ENCODE measurements at regions not wholly inside any gene's neighbourhood (a gene's known extent, or its start where the extent isn't known, plus 50 kb on each side); places are given as distances from the start of the nearest gene placed in this dataset.

- TF ChIP-seq CTCF (IDR thresholded peaks at IDR 0.05), result no peak
- intact Hi-C loops (cut with DNase I; ENCODE audit: low total_unique reads), result no loop called here
- H3K4me3 ChIP-seq, result no peak overlapping the region
Observed at GRCh38 chr10:56567580-56567979, 206.5 kb upstream of the ZWINT start.

GRCh38 chr10:56561336-56561735, 200.3 kb upstream of the ZWINT start:
- H3K36me3 ChIP-seq, result no peaks in the 10 kb centered on the region
- H3K27ac ChIP-seq, result no peak overlapping the region
- no peaks in the 10 kb centered on the region for H3K4me1 ChIP-seq
- no peaks in the 10 kb centered on the region for H3K27me3 ChIP-seq
- H3K9me3 ChIP-seq, result no peaks in the 10 kb centered on the region
- DNase-seq, result no peak
- H3K4me3 ChIP-seq, result no peak overlapping the region
- TF ChIP-seq CTCF (IDR thresholded peaks at IDR 0.05), result no peak
- intact Hi-C loops (cut with DNase I; ENCODE audit: low total_unique reads), result no loop called here

More at GRCh38 chr10:56567580-56567979, 206.5 kb upstream of the ZWINT start:
- Histone ChIP-seq H3K9me3 (no peaks in the 10 kb centered on the region), H3K27me3 (no peaks in the 10 kb centered on the region), H3K36me3 (no peaks in the 10 kb centered on the region), H3K4me1 (no peaks in the 10 kb centered on the region), H3K27ac (no peak overlapping the region)
- DNase-seq, result no peak

- no peaks in the 10 kb centered on the region for H3K36me3 ChIP-seq
- no peak for TF ChIP-seq CTCF (IDR thresholded peaks at IDR 0.05)
- no peak for DNase-seq
Observed at GRCh38 chr10:56551037-56551436, 190.0 kb upstream of the ZWINT start.

GRCh38 chr10:56547163-56547562, 186.1 kb upstream of the ZWINT start:
- H3K27me3 ChIP-seq, result no peaks in the 10 kb centered on the region
- H3K9me3 ChIP-seq, result no peaks in the 10 kb centered on the region
- no peak overlapping the region for H3K27ac ChIP-seq
- no peak for DNase-seq
- no peaks in the 10 kb centered on the region for H3K36me3 ChIP-seq
- intact Hi-C loops (cut with DNase I; ENCODE audit: low total_unique reads), result no loop called here
- TF ChIP-seq CTCF (IDR thresholded peaks at IDR 0.05), result no peak
- H3K4me1 ChIP-seq, result no peaks in the 10 kb centered on the region
- H3K4me3 ChIP-seq, result no peak overlapping the region

More at GRCh38 chr10:56551037-56551436, 190.0 kb upstream of the ZWINT start:
- intact Hi-C loops (cut with DNase I; ENCODE audit: low total_unique reads), result no loop called here
- Histone ChIP-seq H3K4me3 (no peak overlapping the region), H3K27me3 (no peaks in the 10 kb centered on the region), H3K9me3 (no peaks in the 10 kb centered on the region), H3K27ac (no peak overlapping the region), H3K4me1 (no peaks in the 10 kb centered on the region)

- no peak overlapping the region for H3K27ac ChIP-seq
- no peaks in the 10 kb centered on the region for H3K27me3 ChIP-seq
- no peak for DNase-seq
- intact Hi-C loops (cut with DNase I; ENCODE audit: low total_unique reads), result no loop called here
- no peaks in the 10 kb centered on the region for H3K4me1 ChIP-seq
- no peaks in the 10 kb centered on the region for H3K36me3 ChIP-seq
- H3K4me3 ChIP-seq, result no peak overlapping the region
- H3K9me3 ChIP-seq, result no peaks in the 10 kb centered on the region
- TF ChIP-seq CTCF (IDR thresholded peaks at IDR 0.05), result no peak
Observed at GRCh38 chr10:56537984-56538383, 176.9 kb upstream of the ZWINT start.

DNA sequence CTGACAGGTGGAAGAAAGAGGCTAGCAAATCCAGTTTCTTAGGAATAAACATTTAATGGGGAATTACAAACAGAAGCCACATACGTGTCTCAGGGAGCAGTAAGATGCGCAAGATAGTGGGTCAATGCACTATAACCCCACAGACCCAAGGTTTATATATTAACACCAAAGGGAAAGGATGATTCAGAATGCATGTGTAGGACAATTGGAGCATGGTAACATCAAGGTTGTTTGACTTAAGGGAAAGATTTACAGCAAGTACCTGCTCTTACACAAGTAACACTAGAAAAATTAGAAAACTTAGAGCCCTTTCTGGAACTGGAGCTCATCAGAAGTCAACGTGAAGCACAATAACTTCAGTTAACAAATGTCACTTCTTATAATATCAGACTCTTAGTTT, 161.1 kb upstream of the ZWINT start:
- no peak overlapping the region for H3K4me3 ChIP-seq
- intact Hi-C loops (cut with DNase I; ENCODE audit: low total_unique reads), result no loop called here
- H3K9me3 ChIP-seq, result no peaks in the 10 kb centered on the region
- no peak overlapping the region for H3K27ac ChIP-seq
- DNase-seq, result no peak
- TF ChIP-seq CTCF (IDR thresholded peaks at IDR 0.05), result no peak
- H3K4me1 ChIP-seq, result no peaks in the 10 kb centered on the region
- no peaks in the 10 kb centered on the region for H3K27me3 ChIP-seq
- no peaks in the 10 kb centered on the region for H3K36me3 ChIP-seq

Data from tibial artery (tissue), 4 donors.